HG03135 (cell line): ENCODE measurements at regions not wholly inside any gene's neighbourhood (a gene's known extent, or its start where the extent isn't known, plus 50 kb on each side); places are given as distances from the start of the nearest gene placed in this dataset.
"Not testable (repeated sequence)": the region's sequence is repeated elsewhere in the genome, so short reads cannot be mapped to it uniquely, and the experiment has no call there.

Experiments used
- ATAC-seq: cut with Tn5 transposase; IDR thresholded peaks from one replicate; pipeline ENCODE4 v1.9.1; 2021; ENCODE audit warnings: mild to moderate bottlenecking, moderate library complexity; ENCODE audit not compliant: unreplicated experiment

DNA sequence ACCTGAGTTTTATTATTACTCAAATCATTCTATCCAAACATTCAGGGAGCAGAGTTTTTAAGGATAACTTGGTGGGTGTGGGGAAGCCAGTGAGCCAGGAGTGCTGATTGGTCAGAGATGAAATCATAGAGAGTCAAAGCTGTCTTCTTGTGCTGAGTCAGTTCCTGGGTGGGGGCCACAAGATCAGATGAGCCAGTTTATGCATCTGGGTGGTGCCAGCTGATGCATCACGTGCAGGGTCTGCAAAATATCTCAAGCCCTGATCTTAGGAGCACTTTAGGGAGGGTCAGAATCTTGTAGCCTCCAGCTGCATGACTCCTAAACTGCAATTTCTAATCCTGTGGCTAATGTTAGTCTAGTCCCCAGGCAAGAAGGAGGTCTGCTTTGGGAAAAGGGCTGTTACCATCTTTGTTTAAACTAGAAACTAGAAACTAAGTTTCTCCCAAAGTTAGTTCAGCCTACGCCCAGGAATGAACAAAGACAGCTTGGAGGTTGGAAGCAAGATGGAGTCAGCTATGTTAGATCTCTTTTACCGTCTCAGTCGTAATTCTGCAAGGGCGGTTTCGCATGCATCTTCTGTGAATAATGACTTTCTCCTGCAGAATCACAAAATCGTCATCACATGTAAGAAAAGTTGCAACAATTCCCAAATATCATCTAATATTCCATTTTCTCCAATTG is 97.5 kb downstream of the ZNF664 start:
- not testable (repeated sequence) for ATAC-seq

DNA sequence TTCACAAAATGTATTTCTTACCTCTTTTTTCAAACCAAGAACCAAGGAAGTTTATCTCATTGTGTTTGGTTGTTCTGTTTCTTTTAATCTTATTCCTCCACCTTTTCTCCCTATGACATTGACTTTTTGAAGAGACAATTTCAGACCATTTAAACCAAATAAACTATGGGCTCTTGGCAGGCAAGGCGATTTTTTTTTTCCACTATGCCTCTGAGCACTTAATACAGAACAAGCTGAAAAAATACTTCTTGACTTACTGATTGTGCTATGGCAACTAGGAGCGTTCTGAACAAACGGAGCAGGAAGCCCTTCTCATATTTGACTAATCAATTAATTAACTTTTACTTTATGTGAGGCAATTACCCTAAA is 98.0 kb downstream of the ZNF664 start:
- no peak for ATAC-seq

GRCh38 chr12:124073356-124074035 is 100.5 kb downstream of the ZNF664 start:
- no peak for ATAC-seq

GRCh38 chr12:124075841-124076240 is 102.8 kb downstream of the ZNF664 start:
- ATAC-seq: no peak

DNA sequence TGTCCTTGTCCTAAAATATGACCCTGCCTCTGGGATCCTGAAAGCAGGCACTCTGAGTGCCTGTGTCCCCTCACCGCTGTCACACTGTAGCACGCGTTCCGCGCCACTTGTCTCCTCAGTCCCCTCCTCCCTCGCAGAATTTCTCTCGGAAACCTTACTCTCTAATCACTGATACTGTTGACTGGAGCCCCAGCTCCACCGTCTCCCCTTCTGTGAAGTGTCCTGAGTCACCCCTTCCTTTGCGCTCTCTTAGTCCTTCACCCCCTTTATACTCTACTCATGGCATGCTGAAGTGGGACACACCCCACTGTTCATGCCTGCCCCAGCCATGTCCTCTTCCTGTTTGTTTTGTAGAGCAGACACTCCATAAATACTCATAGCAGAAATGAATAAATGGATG is 104.7 kb downstream of the ZNF664 start:
- no peak for ATAC-seq

- ATAC-seq: no peak
These were observed 105.8 kb downstream of the ZNF664 start for GRCh38 chr12:124078800-124079199.

DNA sequence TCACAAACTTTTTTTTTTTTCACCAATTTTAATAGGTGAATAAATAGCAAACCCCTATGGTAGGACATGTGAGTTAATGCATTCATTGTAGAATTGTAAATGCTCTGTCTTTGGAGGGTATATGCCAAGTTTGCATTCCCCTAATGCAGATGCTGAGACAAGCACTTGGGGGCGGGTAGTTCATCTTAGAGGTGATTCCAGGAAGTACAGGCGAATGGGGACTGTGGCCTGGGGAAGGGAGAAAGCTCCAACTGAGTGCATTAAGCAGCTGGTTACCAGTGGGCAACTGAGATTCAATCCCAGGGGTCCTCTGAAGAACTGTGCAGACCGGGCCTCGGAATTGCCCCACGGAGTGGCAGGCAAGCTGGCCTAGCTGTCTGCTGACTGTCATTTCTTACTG is 107.6 kb downstream of the ZNF664 start:
- no peak for ATAC-seq

GRCh38 chr12:124082012-124082411 is 109.0 kb downstream of the ZNF664 start:
- ATAC-seq: no peak

DNA sequence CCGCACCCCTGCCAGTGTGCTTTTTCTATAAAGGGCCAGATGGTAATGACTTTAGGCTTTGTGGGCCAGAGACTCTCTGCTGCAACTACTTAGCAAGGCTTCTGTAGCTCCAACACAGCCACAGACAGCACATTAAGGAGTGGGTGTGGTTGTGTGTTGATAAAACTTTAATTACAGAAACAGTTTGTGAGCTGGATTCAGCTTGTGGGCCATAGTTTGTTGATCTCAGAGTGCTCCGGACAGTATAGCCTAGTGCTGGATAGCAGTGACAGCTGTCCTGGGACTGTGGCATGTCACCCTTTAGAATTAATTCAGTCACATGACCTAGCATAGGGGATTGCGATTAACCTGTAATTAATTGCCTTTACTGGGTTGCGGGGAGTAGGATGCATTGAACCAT is 109.7 kb downstream of the ZNF664 start:
- ATAC-seq: no peak

- no peak for ATAC-seq
These were observed 110.7 kb downstream of the ZNF664 start for GRCh38 chr12:124083708-124084107.

DNA sequence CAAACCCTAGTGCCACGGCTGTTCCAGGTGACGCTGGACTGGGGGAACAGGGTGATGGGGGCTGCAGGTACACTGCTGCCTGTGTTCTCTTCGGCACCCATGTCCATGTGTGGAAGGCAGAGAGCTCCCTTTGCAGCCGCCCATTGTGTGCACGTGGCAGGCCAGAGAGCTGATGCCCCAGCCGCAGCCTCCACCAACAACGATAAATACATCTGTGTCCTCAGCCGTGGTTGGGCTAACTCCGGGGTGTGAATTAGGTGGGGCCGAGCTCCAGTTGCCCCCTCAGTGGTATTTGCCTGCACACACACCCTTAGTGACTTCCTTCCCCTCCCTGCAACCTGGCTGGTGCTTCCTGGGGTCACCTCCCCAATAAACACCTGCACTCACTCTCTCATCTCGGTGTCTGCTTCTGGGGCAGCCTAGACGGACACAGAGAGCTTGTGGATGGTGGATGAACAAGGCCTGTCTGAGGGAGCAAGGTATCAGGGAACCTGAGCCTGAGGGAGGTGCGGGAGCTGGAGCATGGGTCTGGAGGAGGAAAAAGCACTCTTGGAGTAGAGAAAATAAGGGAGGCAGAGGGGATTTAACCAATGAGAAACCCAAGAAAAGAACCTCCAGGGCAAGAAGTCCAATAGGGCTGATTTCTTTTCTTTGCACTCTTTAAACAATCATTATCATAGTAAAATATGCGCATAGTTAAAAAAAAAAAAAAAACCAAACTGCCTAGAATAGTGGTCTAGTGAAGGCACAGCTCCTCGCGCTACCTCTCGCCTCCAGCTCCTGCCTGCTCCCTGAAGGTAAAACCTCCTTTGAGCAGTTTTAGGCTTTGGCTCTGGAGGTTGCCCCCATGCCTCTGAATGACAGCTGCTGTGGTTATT is 112.6 kb downstream of the ZNF664 start:
- no peak for ATAC-seq

DNA sequence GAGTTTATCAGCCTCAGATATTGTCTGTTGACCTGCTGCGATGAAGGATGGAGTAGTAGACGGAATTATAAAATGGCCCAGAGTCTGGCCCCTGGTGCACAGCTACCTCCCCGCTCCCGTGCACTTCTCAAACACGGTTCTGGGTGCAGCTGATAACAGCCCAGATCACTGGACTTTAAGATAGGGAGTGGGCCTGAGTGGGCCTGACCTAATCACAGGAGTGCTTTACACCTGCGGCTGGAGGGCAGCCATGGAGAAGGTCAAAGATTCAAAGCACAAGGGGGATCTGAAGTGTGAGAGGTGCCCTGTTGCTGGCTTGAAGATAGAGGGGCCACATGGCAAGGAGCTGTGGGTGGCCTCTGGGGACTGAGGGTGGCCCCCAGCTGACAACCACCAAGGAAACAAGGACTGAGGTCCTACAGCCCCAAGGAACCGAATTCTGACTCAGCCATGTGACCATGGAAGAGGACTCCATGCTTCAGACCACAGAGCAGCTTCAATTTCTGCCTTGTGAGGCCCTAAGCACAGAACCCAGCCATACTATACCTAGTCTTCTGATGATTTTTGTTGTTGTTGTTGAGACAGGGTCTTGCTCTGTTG is 113.4 kb downstream of the ZNF664 start:
- ATAC-seq: no peak

DNA sequence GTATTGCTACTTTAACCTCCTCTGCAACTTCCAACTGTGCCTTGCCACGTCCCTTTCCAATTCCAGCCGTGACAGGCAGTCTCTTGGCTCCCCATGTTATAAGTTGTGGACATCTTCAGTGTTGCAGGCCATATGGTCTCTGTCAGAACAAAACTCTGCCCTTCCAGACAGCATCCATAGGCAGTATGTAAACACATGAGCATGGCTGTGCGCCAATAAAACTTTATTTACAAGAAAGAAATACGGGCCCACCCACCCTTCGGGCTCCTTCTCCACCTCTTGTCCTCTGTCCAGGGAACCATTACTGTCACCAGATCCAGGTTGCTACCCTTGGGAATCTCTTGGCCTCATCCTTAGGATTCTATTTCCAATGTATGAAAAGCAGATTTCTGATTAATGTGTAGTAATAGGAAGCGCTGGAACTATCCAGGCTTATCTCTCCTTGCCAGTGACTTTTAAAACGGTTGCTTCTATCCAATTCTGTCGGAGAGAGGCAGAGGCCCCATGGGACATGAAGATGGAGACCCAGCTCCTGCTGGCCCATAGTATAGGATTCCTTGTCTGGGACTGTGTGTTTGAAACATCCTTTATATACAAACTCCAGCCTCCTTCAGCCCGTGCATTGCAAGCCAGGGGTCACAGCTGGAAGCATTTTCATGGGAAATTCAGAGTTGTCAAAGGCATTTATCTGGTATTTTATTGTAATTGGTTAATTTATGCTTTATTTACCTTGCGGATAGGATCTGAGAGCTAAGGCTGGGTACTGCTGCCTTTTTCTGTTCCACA is 114.4 kb downstream of the ZNF664 start:
- no peak for ATAC-seq

- ATAC-seq: no peak
These were observed 115.3 kb downstream of the ZNF664 start for GRCh38 chr12:124088217-124088907.

- ATAC-seq: not testable (repeated sequence)
These were observed 116.3 kb downstream of the ZNF664 start for GRCh38 chr12:124089181-124089914.

GRCh38 chr12:124091835-124092234 is 118.8 kb downstream of the ZNF664 start:
- ATAC-seq: no peak

- ATAC-seq: not testable (repeated sequence)
These were observed 119.5 kb downstream of the ZNF664 start for GRCh38 chr12:124092532-124092931.

DNA sequence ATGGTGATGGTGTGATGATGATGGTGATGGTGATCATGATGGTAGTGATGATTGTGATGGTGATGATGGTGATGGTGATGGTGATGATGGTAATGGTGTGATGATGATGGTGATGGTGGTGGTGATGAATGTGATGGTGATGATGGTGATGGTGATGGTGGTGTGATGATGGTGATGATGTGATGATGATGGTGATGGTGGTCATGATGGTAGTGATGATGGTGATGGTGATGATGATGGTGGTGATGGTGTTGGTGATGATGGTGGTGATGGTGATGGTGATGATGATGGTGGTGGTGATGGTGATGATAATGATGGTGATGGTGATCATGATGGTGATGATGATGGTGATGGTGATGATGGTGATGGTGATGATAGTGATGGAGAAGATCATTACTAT is 120.3 kb downstream of the ZNF664 start:
- ATAC-seq: no peak

DNA sequence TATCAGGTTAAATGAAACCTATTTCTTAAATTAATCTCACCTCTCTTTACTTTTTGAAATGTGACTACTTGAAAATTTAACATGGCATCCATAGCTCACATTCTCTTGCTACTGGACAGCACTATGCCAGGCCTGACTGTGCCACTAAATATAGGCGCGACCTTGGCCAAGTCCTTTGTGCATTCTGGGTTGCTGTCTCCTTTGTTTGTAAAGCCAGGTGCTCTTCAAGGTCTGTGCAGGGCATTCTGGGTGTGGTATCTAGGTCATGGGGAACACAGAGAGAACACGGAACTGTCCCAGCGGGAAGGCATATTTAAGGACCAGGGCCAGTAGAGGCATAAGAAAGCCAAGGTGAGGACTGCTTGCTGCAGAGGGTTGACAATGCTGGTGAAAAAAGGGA is 121.2 kb downstream of the ZNF664 start:
- no peak for ATAC-seq
